ENCODE measurements at regions not wholly inside any gene's neighbourhood (a gene's known extent, or its start where the extent isn't known, plus 50 kb on each side); places are given as distances from the start of the nearest gene placed in this dataset.

GRCh38 chr3:27661797-27662196 lies 60.3 kb downstream of the EOMES start:
- no peaks in the 10 kb centered on the region for H3K27me3 ChIP-seq (ENCODE audit: control insufficient read depth in 1 of 2, insufficient read depth in 2 of 2, low read length in 2 of 2)
- ChIA-PET POLR2A (no interaction called here), CTCF (no interaction called here)
- H3K9me3 ChIP-seq (ENCODE audit: control insufficient read depth in 1 of 2, insufficient read depth in 1 of 2, low read length in 2 of 2): no peaks in the 10 kb centered on the region
- TF ChIP-seq, protein P1, sequence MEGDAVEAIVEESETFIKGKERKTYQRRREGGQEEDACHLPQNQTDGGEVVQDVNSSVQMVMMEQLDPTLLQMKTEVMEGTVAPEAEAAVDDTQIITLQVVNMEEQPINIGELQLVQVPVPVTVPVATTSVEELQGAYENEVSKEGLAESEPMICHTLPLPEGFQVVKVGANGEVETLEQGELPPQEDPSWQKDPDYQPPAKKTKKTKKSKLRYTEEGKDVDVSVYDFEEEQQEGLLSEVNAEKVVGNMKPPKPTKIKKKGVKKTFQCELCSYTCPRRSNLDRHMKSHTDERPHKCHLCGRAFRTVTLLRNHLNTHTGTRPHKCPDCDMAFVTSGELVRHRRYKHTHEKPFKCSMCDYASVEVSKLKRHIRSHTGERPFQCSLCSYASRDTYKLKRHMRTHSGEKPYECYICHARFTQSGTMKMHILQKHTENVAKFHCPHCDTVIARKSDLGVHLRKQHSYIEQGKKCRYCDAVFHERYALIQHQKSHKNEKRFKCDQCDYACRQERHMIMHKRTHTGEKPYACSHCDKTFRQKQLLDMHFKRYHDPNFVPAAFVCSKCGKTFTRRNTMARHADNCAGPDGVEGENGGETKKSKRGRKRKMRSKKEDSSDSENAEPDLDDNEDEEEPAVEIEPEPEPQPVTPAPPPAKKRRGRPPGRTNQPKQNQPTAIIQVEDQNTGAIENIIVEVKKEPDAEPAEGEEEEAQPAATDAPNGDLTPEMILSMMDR (IDR thresholded peaks at IDR 0.05): no peak
- H3K9me3 Mint-ChIP-seq: no peaks in the 10 kb centered on the region
- no peak overlapping the region for H3K4me3 Mint-ChIP-seq
- no peak for ATAC-seq (ENCODE audit: poor library complexity)
- intact Hi-C loops (cut with DNase I, micrococcal nuclease): no loop called here
- H3K36me3 ChIP-seq (ENCODE audit: insufficient read depth, low read length): no peaks in the 10 kb centered on the region
- no peak overlapping the region for H3K27ac ChIP-seq (ENCODE audit: low read depth in 1 of 2, low read length in 2 of 2)
- H3K27me3 Mint-ChIP-seq: no peaks in the 10 kb centered on the region
- peak in 2 of 14 experiments; percentile 8 to 18 for DNase-seq
- peaks cover 10% of the 10 kb centered on the region for H3K4me1 ChIP-seq (ENCODE audit: insufficient read depth, low read length)
- no peak overlapping the region for H3K27ac Mint-ChIP-seq
- no peaks in the 10 kb centered on the region for H3K36me3 Mint-ChIP-seq (ENCODE audit: low read depth)
- H3K4me3 ChIP-seq (ENCODE audit: low read length): no peak overlapping the region
- peaks cover 7% of the 10 kb centered on the region for H3K4me1 Mint-ChIP-seq (ENCODE audit: low read depth)

DNA sequence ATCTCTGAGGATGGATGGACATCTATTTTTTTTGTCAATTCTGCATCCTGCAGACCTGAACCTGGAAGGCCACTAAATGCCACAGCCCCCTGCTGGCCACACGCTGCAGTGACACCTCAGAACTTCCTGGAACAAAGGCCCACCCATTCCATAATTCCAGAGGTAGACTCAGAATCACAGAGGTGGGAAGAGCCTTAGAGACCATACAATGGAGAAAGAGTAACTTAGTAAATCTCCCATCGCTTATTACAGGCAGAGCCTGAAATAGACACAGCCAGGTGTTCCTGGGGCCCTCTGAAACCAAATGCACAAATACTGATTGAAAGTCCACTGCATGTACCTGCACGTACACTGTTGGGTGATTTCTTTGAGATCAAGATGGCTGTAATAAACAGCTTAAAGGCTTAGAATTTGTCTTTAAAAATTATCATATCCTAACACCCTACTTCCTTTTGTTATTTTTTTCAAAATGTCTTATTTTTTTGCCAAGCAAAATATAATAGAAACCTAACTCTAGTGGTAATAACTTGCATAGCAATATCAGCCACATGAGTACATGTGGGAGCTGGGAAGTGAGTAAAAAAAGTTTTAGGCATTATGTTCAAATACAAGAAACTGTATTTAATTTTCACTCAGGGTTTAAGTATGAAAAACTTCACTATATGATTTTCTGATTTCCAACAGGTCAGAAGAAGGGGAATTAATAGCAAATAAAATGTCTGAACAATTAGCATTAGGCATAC lies 62.7 kb downstream of the EOMES start:
- H3K4me1 Mint-ChIP-seq (ENCODE audit: low read depth): no peaks in the 10 kb centered on the region
- intact Hi-C loops (cut with DNase I, micrococcal nuclease): loop anchor here in 1 of 2 experiments (2.0 to 10.0 kb wide), 3 partner anchors 175 to 347 kb away; partner anchors contain the start of gene SLC4A7
- peak; percentile 17 to 68 (median 34) for DNase-seq
- H3K4me3 ChIP-seq (ENCODE audit: low read length): no peak overlapping the region
- ChIA-PET POLR2A (no interaction called here), CTCF (interaction anchor here (0.5 kb wide), 1 partner anchor 168 kb away, joined by 3 read pairs; no protein-coding TSS in a partner anchor)
- no peak overlapping the region for H3K4me3 Mint-ChIP-seq
- peak; percentile 58 for ATAC-seq (ENCODE audit: poor library complexity)
- H3K27ac Mint-ChIP-seq: no peak overlapping the region
- no peaks in the 10 kb centered on the region for H3K27me3 ChIP-seq (ENCODE audit: control insufficient read depth in 1 of 2, insufficient read depth in 2 of 2, low read length in 2 of 2)
- no peaks in the 10 kb centered on the region for H3K9me3 Mint-ChIP-seq
- H3K9me3 ChIP-seq (ENCODE audit: control insufficient read depth in 1 of 2, insufficient read depth in 1 of 2, low read length in 2 of 2): no peaks in the 10 kb centered on the region
- H3K4me1 ChIP-seq (ENCODE audit: insufficient read depth, low read length): peaks cover 3% of the 10 kb centered on the region
- no peaks in the 10 kb centered on the region for H3K27me3 Mint-ChIP-seq
- H3K27ac ChIP-seq (ENCODE audit: low read depth in 1 of 2, low read length in 2 of 2): no peak overlapping the region
- TF ChIP-seq, protein P1 (IDR thresholded peaks at IDR 0.05): peak; percentile 96
- H3K36me3 ChIP-seq (ENCODE audit: insufficient read depth, low read length): no peaks in the 10 kb centered on the region
- no peaks in the 10 kb centered on the region for H3K36me3 Mint-ChIP-seq (ENCODE audit: low read depth)

DNA sequence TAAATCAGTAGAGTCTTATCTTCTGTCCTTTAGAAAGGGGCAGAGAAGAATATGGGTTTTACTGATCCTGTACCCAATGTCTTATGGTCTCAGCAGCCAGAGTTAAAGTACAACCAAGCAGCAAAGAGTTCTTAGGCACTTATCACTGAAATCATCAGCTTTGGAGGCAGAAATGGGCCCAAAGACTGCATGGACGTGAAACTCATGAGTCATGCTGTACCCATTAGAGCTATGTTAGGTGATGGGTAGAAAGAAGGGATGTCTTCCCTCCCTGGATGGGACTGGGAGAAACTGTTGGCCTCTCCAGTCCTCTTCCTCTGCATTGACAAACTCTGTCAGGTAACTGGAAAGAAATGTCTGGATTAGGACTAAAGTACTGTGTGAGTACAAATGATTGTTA lies 63.4 kb downstream of the EOMES start:
- no peak for ATAC-seq (ENCODE audit: poor library complexity)
- POLR2A ChIA-PET: interaction anchor here (1.0 kb wide), 1 partner anchor 17 kb away, joined by 3 read pairs; no protein-coding TSS in a partner anchor
- no peak for DNase-seq

More for the DNA sequence above, 63.4 kb downstream of the EOMES start:
- Mint-ChIP-seq H3K4me3 (no peak overlapping the region), H3K27me3 (no peaks in the 10 kb centered on the region), H3K9me3 (no peaks in the 10 kb centered on the region), H3K4me1 (ENCODE audit: low read depth) (no peaks in the 10 kb centered on the region), H3K36me3 (ENCODE audit: low read depth) (no peaks in the 10 kb centered on the region), H3K27ac (no peak overlapping the region)
- no peaks in the 10 kb centered on the region for H3K36me3 ChIP-seq (ENCODE audit: insufficient read depth, low read length)
- no peaks in the 10 kb centered on the region for H3K9me3 ChIP-seq (ENCODE audit: control insufficient read depth in 1 of 2, insufficient read depth in 1 of 2, low read length in 2 of 2)
- no peaks in the 10 kb centered on the region for H3K27me3 ChIP-seq (ENCODE audit: control insufficient read depth in 1 of 2, insufficient read depth in 2 of 2, low read length in 2 of 2)
- H3K4me3 ChIP-seq (ENCODE audit: low read length): no peak overlapping the region
- H3K27ac ChIP-seq (ENCODE audit: low read depth in 1 of 2, low read length in 2 of 2): no peak overlapping the region
- peaks cover 3% of the 10 kb centered on the region for H3K4me1 ChIP-seq (ENCODE audit: insufficient read depth, low read length)
- TF ChIP-seq, protein P1 (IDR thresholded peaks at IDR 0.05): no peak
- CTCF ChIA-PET: interaction anchor here (0.7 kb wide), 1 partner anchor 53 kb away, joined by 3 read pairs; no protein-coding TSS in a partner anchor
- intact Hi-C loops (cut with DNase I, micrococcal nuclease): loop anchor here in 1 of 2 experiments (2.0 to 10.0 kb wide), 3 partner anchors 174 to 346 kb away; partner anchors contain the start of gene SLC4A7
